ENCODE measurements at regions not wholly inside any gene's neighbourhood (a gene's known extent, or its start where the extent isn't known, plus 50 kb on each side); places are given as distances from the start of the nearest gene placed in this dataset.

DNA sequence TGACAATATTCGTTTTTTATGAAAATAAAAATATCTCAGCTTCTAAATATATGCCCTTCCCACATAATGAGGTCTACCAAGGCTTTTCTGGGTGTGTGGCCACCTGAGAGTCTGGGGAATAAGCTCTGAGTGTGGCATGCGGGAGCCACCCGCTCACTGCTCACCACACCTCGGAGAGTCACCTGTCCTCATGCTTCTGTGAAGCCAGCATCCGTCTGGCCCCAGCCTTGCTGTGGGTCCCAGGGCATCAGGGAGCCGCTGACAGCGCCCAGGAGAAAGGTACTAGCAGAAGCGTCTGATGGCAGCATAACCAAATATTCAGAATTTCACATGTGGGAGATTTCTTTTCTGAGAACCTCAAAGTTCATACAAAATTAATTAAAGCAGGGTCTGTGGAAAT lies 133.2 kb upstream of the IRX4 start (continued):
- TF ChIP-seq, protein P1, sequence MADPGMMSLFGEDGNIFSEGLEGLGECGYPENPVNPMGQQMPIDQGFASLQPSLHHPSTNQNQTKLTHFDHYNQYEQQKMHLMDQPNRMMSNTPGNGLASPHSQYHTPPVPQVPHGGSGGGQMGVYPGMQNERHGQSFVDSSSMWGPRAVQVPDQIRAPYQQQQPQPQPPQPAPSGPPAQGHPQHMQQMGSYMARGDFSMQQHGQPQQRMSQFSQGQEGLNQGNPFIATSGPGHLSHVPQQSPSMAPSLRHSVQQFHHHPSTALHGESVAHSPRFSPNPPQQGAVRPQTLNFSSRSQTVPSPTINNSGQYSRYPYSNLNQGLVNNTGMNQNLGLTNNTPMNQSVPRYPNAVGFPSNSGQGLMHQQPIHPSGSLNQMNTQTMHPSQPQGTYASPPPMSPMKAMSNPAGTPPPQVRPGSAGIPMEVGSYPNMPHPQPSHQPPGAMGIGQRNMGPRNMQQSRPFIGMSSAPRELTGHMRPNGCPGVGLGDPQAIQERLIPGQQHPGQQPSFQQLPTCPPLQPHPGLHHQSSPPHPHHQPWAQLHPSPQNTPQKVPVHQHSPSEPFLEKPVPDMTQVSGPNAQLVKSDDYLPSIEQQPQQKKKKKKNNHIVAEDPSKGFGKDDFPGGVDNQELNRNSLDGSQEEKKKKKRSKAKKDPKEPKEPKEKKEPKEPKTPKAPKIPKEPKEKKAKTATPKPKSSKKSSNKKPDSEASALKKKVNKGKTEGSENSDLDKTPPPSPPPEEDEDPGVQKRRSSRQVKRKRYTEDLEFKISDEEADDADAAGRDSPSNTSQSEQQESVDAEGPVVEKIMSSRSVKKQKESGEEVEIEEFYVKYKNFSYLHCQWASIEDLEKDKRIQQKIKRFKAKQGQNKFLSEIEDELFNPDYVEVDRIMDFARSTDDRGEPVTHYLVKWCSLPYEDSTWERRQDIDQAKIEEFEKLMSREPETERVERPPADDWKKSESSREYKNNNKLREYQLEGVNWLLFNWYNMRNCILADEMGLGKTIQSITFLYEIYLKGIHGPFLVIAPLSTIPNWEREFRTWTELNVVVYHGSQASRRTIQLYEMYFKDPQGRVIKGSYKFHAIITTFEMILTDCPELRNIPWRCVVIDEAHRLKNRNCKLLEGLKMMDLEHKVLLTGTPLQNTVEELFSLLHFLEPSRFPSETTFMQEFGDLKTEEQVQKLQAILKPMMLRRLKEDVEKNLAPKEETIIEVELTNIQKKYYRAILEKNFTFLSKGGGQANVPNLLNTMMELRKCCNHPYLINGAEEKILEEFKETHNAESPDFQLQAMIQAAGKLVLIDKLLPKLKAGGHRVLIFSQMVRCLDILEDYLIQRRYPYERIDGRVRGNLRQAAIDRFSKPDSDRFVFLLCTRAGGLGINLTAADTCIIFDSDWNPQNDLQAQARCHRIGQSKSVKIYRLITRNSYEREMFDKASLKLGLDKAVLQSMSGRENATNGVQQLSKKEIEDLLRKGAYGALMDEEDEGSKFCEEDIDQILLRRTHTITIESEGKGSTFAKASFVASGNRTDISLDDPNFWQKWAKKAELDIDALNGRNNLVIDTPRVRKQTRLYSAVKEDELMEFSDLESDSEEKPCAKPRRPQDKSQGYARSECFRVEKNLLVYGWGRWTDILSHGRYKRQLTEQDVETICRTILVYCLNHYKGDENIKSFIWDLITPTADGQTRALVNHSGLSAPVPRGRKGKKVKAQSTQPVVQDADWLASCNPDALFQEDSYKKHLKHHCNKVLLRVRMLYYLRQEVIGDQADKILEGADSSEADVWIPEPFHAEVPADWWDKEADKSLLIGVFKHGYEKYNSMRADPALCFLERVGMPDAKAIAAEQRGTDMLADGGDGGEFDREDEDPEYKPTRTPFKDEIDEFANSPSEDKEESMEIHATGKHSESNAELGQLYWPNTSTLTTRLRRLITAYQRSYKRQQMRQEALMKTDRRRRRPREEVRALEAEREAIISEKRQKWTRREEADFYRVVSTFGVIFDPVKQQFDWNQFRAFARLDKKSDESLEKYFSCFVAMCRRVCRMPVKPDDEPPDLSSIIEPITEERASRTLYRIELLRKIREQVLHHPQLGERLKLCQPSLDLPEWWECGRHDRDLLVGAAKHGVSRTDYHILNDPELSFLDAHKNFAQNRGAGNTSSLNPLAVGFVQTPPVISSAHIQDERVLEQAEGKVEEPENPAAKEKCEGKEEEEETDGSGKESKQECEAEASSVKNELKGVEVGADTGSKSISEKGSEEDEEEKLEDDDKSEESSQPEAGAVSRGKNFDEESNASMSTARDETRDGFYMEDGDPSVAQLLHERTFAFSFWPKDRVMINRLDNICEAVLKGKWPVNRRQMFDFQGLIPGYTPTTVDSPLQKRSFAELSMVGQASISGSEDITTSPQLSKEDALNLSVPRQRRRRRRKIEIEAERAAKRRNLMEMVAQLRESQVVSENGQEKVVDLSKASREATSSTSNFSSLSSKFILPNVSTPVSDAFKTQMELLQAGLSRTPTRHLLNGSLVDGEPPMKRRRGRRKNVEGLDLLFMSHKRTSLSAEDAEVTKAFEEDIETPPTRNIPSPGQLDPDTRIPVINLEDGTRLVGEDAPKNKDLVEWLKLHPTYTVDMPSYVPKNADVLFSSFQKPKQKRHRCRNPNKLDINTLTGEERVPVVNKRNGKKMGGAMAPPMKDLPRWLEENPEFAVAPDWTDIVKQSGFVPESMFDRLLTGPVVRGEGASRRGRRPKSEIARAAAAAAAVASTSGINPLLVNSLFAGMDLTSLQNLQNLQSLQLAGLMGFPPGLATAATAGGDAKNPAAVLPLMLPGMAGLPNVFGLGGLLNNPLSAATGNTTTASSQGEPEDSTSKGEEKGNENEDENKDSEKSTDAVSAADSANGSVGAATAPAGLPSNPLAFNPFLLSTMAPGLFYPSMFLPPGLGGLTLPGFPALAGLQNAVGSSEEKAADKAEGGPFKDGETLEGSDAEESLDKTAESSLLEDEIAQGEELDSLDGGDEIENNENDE (IDR thresholded peaks at IDR 0.05; ENCODE audit: insufficient replicate concordance, low read length), result no peak
- TF ChIP-seq POLR2AphosphoS5 (IDR thresholded peaks at IDR 0.05; ENCODE audit: low read depth, low read length), result no peak
- TF ChIP-seq YY1 (IDR thresholded peaks at IDR 0.05; ENCODE audit: low read depth, low read length), result no peak
- no peak for TF ChIP-seq CBX5 (IDR thresholded peaks at IDR 0.05; ENCODE audit: low read depth, low read length)

Data from H1 (cell line).